Mesothelial cell of epicardium (in vitro differentiated cells): ENCODE measurements at regions not wholly inside any gene's neighbourhood (a gene's known extent, or its start where the extent isn't known, plus 50 kb on each side); places are given as distances from the start of the nearest gene placed in this dataset.

Source experiments
- DNase-seq, 2 experiments: peaks; one replicate each; pipeline ENCODE4 v3.0.0; 2021; ENCODE audit warnings: low spot score in 2 of 2; ENCODE audit not compliant: unreplicated experiment in 2 of 2
- H3K27ac Mint-ChIP-seq: 2 replicates; pipeline ENCODE4 v1.8.0; 2021; ENCODE audit warnings: mixed read lengths
- H3K27me3 Mint-ChIP-seq: 2 replicates; pipeline ENCODE4 v1.8.0; 2021; ENCODE audit warnings: low read depth, mixed read lengths
- H3K36me3 Mint-ChIP-seq: 2 replicates; pipeline ENCODE4 v1.8.0; 2021; ENCODE audit warnings: mixed read lengths
- H3K4me1 Mint-ChIP-seq: 2 replicates; pipeline ENCODE4 v1.8.0; 2021; ENCODE audit warnings: mixed read lengths
- H3K4me3 Mint-ChIP-seq: 2 replicates; pipeline ENCODE4 v1.8.0; 2021; ENCODE audit warnings: mild to moderate bottlenecking, moderate library complexity, mixed read lengths
- H3K9me3 Mint-ChIP-seq: 2 replicates; pipeline ENCODE4 v1.8.0; 2021; ENCODE audit warnings: mixed read lengths
- TF ChIP-seq, protein P1 (sequence below): fragments of 200-600 bp; sonication (generic); IDR thresholded peaks from one replicate; pipeline ENCODE4 v1.5.0; 2021; ENCODE audit warnings: antibody characterized with exemption; ENCODE audit not compliant: unreplicated experiment

DNA sequence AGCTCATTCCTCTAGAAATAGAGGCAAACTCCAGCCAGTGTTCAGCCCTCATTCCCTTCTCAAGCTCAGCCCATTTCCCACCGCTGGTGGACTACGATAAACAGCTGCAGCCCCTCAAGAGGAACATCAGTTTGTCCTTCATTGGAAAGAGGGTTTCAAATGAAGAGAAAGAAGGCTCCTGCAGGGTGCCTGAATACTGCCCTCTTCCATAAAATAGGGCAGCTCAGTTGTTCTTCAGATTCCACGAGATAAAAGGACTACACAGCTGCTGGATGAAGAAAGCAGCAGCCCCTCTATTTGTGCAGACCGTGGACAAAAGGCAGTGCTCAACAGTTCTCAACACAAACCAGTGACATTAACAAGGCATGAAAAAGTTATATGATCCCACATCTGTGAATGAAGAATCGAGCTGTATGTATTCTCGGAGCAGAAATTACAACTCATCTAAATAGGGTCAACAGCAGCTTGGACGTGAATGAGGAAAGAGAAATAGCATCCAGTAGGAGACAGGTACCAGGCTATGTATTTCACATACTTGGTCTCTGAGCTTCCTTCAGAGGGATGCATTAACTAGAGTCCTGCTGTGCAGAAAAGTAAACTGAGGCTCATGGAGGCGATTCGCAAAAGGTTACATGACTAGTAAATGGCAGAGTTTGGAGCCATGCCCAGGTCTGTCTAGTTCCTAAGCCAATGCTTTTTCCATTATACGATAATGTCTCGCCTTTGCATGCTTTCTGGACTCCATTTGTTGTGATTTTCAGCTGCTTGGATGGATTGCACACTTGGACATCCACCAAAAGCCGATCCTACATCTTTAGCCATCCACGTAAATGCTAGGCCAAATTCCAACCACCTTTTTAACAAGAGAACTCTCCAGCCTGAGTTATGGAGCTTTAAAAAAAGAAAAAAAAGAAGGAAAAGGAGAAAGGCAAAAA, 301.2 kb upstream of the PPARGC1A start:
- no peak overlapping the region for H3K4me3 Mint-ChIP-seq
- TF ChIP-seq, protein P1, sequence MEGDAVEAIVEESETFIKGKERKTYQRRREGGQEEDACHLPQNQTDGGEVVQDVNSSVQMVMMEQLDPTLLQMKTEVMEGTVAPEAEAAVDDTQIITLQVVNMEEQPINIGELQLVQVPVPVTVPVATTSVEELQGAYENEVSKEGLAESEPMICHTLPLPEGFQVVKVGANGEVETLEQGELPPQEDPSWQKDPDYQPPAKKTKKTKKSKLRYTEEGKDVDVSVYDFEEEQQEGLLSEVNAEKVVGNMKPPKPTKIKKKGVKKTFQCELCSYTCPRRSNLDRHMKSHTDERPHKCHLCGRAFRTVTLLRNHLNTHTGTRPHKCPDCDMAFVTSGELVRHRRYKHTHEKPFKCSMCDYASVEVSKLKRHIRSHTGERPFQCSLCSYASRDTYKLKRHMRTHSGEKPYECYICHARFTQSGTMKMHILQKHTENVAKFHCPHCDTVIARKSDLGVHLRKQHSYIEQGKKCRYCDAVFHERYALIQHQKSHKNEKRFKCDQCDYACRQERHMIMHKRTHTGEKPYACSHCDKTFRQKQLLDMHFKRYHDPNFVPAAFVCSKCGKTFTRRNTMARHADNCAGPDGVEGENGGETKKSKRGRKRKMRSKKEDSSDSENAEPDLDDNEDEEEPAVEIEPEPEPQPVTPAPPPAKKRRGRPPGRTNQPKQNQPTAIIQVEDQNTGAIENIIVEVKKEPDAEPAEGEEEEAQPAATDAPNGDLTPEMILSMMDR, result no peak

DNA sequence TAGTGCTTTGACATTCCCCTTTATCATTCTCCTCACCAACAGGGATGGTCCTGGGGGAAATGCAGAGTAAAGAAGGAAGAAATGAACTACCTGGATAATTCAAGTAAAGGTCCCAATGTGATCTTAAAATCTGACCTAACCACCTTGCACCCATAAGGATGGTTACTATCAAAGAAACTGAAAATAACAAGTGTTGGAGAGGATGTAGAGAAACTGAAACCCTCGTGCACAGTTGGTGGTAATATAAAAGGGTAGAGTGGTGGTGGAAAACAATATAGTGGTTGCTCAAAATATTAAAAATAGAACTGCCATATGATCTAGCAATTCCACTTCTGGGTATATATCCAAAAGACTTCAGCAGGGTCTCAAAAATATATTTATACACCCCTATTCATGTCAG, 298.6 kb upstream of the PPARGC1A start:
- Mint-ChIP-seq H3K36me3 (no peaks in the 10 kb centered on the region), H3K4me1 (no peaks in the 10 kb centered on the region), H3K9me3 (no peaks in the 10 kb centered on the region), H3K4me3 (no peak overlapping the region), H3K27ac (no peak overlapping the region), H3K27me3 (peaks cover 14% of the 10 kb centered on the region)
- TF ChIP-seq, protein P1, result no peak
- no peak for DNase-seq

More for the DNA sequence above, 301.2 kb upstream of the PPARGC1A start:
- no peak for DNase-seq
- Mint-ChIP-seq H3K27me3 (peaks cover 11% of the 10 kb centered on the region), H3K9me3 (no peaks in the 10 kb centered on the region), H3K4me1 (peaks cover 4% of the 10 kb centered on the region), H3K36me3 (no peaks in the 10 kb centered on the region), H3K27ac (no peak overlapping the region)

DNA sequence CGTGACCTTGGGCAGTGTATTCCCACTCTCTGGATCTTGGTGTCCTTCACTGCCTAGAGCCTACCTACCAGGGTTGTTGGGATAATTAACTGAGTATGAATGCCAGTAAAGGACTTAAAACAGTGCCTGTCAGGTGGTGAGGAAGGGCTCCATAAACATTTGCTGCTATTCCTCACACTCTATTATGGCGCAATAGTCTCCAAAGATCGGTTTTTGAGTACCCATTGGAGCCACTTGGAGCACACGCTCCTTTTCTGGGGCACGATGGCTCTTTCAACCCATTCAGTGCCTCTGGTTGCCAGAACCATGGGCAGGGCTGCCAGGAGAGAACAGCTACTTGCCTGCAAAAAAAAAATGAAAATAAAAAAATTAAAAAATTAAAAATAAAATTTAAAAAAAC, 296.6 kb upstream of the PPARGC1A start:
- DNase-seq, result no peak
- H3K27ac Mint-ChIP-seq, result no peak overlapping the region
- no peaks in the 10 kb centered on the region for H3K4me1 Mint-ChIP-seq

DNA sequence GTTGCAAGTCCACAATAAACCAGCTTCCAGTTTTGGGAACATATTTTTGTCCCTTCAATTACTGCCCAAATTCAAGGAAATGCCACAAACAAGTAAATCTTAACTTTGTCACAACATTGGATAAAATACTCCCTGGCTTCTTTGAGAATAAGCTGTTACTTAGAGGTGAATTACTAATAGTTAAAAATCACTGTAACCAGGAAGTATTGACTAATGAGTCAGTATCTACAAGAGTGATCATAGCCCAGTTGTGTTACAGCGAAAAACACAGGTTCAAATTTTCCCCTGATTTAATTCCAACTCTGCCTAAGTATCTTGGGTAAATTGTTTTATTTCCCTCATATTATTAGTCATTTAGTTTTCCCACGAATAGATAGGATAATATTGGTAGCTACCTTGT, 291.2 kb upstream of the PPARGC1A start:
- H3K9me3 Mint-ChIP-seq, result peaks cover 9% of the 10 kb centered on the region
- H3K27me3 Mint-ChIP-seq, result peaks cover 7% of the 10 kb centered on the region
- no peak overlapping the region for H3K27ac Mint-ChIP-seq
- TF ChIP-seq, protein P1, result no peak
- H3K4me3 Mint-ChIP-seq, result no peak overlapping the region
- H3K36me3 Mint-ChIP-seq, result no peaks in the 10 kb centered on the region
- DNase-seq, result no peak
- no peaks in the 10 kb centered on the region for H3K4me1 Mint-ChIP-seq

More for the DNA sequence above, 296.6 kb upstream of the PPARGC1A start:
- no peaks in the 10 kb centered on the region for H3K9me3 Mint-ChIP-seq
- peaks cover 17% of the 10 kb centered on the region for H3K27me3 Mint-ChIP-seq
- no peaks in the 10 kb centered on the region for H3K36me3 Mint-ChIP-seq
- TF ChIP-seq, protein P1, result no peak
- no peak overlapping the region for H3K4me3 Mint-ChIP-seq

DNA sequence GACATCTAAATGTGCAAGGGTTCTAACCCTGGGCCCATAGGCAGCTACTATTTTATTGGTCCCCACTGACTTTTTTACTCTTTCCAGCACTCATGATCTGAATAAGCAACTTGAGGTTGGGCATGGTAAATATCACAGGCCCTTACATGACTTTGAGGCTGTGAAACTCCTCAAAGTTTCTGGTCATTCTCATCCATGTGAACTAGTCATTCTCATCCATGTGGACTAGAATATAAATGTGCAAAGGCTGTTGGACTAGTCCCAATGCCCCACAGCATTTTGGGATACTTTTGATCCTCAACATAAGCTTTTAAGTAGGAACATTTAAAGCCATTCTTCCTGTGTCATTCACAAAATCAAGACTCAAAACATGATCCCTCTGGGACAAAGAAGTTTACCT, 290.7 kb upstream of the PPARGC1A start:
- H3K4me1 Mint-ChIP-seq, result no peaks in the 10 kb centered on the region
- peaks cover 6% of the 10 kb centered on the region for H3K27me3 Mint-ChIP-seq
- no peak for DNase-seq
- TF ChIP-seq, protein P1, result no peak
- no peak overlapping the region for H3K4me3 Mint-ChIP-seq
- no peaks in the 10 kb centered on the region for H3K36me3 Mint-ChIP-seq
- H3K9me3 Mint-ChIP-seq, result peaks cover 12% of the 10 kb centered on the region
- no peak overlapping the region for H3K27ac Mint-ChIP-seq
